ENCODE measurements at regions not wholly inside any gene's neighbourhood (a gene's known extent, or its start where the extent isn't known, plus 50 kb on each side); places are given as distances from the start of the nearest gene placed in this dataset.
A peak's percentile ranks its signal among the peaks of the same experiment; 100 is the strongest.

DNA sequence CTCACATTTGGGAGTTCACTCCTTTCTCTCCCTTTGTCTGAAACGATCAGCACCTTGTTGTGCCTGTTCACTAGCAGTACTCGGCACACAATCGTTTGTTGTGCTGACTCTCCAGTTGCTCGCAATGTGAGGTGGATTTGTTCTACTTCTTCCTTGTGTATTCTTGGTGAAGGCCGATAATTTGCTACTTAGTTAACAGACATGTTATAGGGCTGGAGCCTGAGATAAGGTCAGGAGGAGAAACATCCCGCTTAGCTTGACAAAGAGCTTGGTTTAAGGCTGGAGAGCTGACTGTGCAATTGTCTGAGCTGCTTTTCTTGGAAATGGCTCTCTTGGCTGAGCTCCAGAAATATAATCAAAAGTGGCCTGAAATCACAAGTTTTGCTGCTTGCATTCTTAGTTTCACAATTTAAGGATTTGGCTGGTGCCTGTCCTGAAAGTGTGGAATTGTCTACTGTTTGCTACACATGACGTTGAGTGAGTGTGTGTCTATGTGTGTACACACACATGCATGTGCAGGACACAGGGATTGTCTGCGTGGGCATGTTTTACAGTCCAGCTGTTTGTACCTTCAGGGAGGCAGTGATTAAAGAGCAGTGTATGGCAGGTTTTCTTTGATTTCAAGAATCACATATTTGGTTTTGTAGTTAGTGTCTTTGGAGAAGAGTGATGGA lies 77.7 kb downstream of the ARF6 start:
- no peak overlapping the region for H3K9ac ChIP-seq (ENCODE audit: low read depth in 1 of 2, low read length in 2 of 2)
- peak overlapping the region; percentile 62 to 75 for H3K27ac ChIP-seq (ENCODE audit: low read depth in 1 of 2, low read length in 2 of 2)
- 39% methylated on average over 8 of the region's 8 CpGs for WGBS
- no peak overlapping the region for H3K4me3 ChIP-seq (ENCODE audit: low read depth in 1 of 3, low read length in 3 of 3)
- H3K9me3 ChIP-seq (ENCODE audit: control insufficient read depth in 4 of 4, low read length in 3 of 4): no peaks in the 10 kb centered on the region
- no peaks in the 10 kb centered on the region for H3K36me3 ChIP-seq (ENCODE audit: control insufficient read depth in 4 of 4, insufficient read depth in 3 of 4, low read depth in 1 of 4, low read length in 3 of 4)
- DNase-seq (ENCODE audit: low spot score): no peak
- peaks cover 12 to 41% (median 34%) of the 10 kb centered on the region in 4 donors for H3K4me1 ChIP-seq (ENCODE audit: control insufficient read depth in 4 of 4, insufficient read depth in 4 of 4, low read length in 3 of 4)
- no peaks in the 10 kb centered on the region for H3K27me3 ChIP-seq (ENCODE audit: control insufficient read depth in 4 of 4, insufficient read depth in 4 of 4, low read length in 3 of 4)
- TF ChIP-seq RAD21 (IDR thresholded peaks at IDR 0.05) (peak in 1 of 2 donors; percentile 36), NR2F2 (IDR thresholded peaks at IDR 0.05) (no peak), RXRA (IDR thresholded peaks at IDR 0.05) (no peak), FOXA2 (IDR thresholded peaks at IDR 0.05) (no peak)
- TF ChIP-seq, protein P1, sequence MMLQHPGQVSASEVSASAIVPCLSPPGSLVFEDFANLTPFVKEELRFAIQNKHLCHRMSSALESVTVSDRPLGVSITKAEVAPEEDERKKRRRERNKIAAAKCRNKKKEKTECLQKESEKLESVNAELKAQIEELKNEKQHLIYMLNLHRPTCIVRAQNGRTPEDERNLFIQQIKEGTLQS (IDR thresholded peaks at IDR 0.05): no peak

DNA sequence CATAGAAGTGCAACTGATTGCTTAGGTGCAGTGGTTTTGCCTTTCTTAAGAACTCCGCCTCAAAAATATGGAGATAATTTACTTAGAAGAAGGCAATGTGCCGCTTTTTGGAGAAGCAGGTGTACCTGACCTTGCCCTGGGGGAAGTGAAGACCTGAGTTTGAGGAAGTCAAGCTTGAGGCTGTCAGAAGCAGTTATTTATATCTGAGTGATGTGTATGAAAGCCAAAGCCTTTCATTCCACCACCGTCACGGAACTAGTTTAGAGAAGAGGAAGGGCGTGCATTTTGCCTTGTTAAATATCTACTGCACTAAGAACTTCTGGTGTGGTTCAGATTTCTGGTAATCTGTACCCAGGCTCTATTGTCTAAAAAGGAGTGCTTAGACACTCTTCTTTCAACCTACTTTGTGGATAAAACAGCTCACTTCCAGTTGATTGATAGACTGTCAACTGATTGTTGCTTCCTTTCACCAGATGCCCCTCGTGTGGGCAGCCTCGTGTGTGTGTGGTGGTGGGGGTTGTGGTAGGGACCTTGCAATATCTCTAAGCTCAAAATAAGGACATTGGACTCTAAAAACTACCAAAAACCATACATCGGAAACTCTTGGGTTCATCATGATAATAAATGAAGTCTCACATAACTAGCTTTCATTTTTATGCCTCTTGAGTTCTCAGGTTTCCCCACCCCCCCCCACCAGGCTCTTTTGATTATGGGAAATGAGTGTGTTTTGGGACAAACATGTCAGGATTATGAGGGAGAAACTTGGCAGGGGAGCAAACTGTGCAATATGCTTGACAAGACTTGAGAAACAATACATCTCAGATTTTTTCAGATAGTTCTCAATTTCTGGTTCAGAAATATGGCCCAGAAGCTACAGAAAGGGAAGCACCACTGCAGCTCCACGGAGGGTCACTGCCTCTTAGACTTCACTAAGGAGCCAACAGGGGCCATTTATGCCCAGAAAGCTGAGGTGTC lies 78.6 kb downstream of the ARF6 start:
- 71% methylated on average over 9 of the region's 9 CpGs for WGBS
- no peak overlapping the region for H3K4me3 ChIP-seq (ENCODE audit: low read depth in 1 of 3, low read length in 3 of 3)
- H3K36me3 ChIP-seq (ENCODE audit: control insufficient read depth in 4 of 4, insufficient read depth in 3 of 4, low read depth in 1 of 4, low read length in 3 of 4): no peaks in the 10 kb centered on the region
- DNase-seq (ENCODE audit: low spot score): no peak
- H3K27ac ChIP-seq (ENCODE audit: low read depth in 1 of 2, low read length in 2 of 2): peak overlapping the region; percentile 62 to 75
- no peaks in the 10 kb centered on the region for H3K9me3 ChIP-seq (ENCODE audit: control insufficient read depth in 4 of 4, low read length in 3 of 4)
- peak overlapping the region in 1 of 2 donors; percentile 18 for H3K9ac ChIP-seq (ENCODE audit: low read depth in 1 of 2, low read length in 2 of 2)
- H3K4me1 ChIP-seq (ENCODE audit: control insufficient read depth in 4 of 4, insufficient read depth in 4 of 4, low read length in 3 of 4): peaks cover 15 to 33% (median 28%) of the 10 kb centered on the region in 4 donors
- TF ChIP-seq, protein P2, sequence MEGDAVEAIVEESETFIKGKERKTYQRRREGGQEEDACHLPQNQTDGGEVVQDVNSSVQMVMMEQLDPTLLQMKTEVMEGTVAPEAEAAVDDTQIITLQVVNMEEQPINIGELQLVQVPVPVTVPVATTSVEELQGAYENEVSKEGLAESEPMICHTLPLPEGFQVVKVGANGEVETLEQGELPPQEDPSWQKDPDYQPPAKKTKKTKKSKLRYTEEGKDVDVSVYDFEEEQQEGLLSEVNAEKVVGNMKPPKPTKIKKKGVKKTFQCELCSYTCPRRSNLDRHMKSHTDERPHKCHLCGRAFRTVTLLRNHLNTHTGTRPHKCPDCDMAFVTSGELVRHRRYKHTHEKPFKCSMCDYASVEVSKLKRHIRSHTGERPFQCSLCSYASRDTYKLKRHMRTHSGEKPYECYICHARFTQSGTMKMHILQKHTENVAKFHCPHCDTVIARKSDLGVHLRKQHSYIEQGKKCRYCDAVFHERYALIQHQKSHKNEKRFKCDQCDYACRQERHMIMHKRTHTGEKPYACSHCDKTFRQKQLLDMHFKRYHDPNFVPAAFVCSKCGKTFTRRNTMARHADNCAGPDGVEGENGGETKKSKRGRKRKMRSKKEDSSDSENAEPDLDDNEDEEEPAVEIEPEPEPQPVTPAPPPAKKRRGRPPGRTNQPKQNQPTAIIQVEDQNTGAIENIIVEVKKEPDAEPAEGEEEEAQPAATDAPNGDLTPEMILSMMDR (IDR thresholded peaks at IDR 0.05; ENCODE audit: low read depth, low read length, missing input control): no peak
- TF ChIP-seq HNF4G (IDR thresholded peaks at IDR 0.05): no peak
- TF ChIP-seq, protein P3, sequence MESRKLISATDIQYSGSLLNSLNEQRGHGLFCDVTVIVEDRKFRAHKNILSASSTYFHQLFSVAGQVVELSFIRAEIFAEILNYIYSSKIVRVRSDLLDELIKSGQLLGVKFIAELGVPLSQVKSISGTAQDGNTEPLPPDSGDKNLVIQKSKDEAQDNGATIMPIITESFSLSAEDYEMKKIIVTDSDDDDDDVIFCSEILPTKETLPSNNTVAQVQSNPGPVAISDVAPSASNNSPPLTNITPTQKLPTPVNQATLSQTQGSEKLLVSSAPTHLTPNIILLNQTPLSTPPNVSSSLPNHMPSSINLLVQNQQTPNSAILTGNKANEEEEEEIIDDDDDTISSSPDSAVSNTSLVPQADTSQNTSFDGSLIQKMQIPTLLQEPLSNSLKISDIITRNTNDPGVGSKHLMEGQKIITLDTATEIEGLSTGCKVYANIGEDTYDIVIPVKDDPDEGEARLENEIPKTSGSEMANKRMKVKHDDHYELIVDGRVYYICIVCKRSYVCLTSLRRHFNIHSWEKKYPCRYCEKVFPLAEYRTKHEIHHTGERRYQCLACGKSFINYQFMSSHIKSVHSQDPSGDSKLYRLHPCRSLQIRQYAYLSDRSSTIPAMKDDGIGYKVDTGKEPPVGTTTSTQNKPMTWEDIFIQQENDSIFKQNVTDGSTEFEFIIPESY (IDR thresholded peaks at IDR 0.05): no peak
- TF ChIP-seq EGR1 (IDR thresholded peaks at IDR 0.05; ENCODE audit: low read depth in 2 of 2): no peak
- TF ChIP-seq TAF1 (conservative IDR thresholded peaks at IDR 0.05): no peak
- TF ChIP-seq JUND (IDR thresholded peaks at IDR 0.05): no peak
- TF ChIP-seq, protein P1 (IDR thresholded peaks at IDR 0.05): no peak
- TF ChIP-seq, protein P4, sequence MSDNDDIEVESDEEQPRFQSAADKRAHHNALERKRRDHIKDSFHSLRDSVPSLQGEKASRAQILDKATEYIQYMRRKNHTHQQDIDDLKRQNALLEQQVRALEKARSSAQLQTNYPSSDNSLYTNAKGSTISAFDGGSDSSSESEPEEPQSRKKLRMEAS (IDR thresholded peaks at IDR 0.05): no peak
- TF ChIP-seq FOXA1 (IDR thresholded peaks at IDR 0.05): no peak
- no peak for TF ChIP-seq YY1 (IDR thresholded peaks at IDR 0.05)
- TF ChIP-seq NR2F2 (IDR thresholded peaks at IDR 0.05): no peak
- TF ChIP-seq RXRA (IDR thresholded peaks at IDR 0.05): no peak
- no peak for TF ChIP-seq HNF4A (conservative IDR thresholded peaks at IDR 0.05)
- no peak for TF ChIP-seq GABPA (IDR thresholded peaks at IDR 0.05 in 1 of 2, conservative IDR thresholded peaks at IDR 0.05 in 1 of 2)
- no peaks in the 10 kb centered on the region for H3K27me3 ChIP-seq (ENCODE audit: control insufficient read depth in 4 of 4, insufficient read depth in 4 of 4, low read length in 3 of 4)
